Caki2 (cell line): ENCODE measurements at regions not wholly inside any gene's neighbourhood (a gene's known extent, or its start where the extent isn't known, plus 50 kb on each side); places are given as distances from the start of the nearest gene placed in this dataset.
"Not testable (repeated sequence)": the region's sequence is repeated elsewhere in the genome, so short reads cannot be mapped to it uniquely, and the experiment has no call there.

Source experiments
- DNase-seq: peaks from one replicate; pipeline ENCODE4 v3.0.0-alpha.2; 2015; ENCODE audit warnings: low read depth
- in situ Hi-C: cut with HindIII; loops from 2 replicates; pipeline ENCODE4 v1.10.0; 2016; ENCODE audit warnings: low sequenced_read_pairs, low pct_unique_long_range_greater_than_20kb, mixed read lengths

DNA sequence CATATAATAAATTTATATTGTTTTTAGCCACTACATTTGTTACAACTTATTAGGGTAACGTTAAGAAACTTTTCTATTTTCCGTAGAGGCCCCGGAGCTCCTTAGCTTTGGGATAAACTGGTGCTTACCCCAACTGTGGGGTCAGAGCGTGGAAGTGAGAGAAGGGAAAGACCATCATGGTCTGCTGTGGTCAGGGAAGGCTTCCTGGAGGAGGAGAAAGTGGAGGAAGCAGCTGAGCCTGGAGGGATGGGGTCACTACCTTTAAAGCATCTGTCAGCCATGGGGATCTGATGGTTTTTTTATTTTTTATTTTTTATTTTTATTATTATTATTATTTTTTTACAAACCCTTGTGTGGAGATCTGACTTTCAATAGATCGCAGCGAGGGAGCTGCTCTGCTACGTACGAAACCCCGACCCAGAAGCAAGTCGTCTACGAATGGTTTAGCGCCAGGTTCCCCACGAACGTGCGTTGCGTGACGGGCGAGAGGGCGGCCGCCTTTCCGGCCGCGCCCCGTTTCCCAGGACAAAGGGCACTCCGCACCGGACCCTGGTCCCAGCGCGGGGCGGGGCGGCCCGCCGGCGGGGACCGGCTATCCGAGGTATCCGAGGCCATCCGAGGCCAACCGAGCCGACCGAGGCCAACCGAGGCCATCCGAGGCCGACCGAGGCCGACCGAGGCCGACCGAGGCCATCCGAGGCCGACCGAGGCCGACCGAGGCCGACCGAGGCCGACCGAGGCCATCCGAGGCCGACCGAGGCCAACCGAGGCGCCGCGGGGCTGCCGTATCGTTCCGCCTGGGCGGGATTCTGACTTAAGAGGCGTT is 1101.2 kb upstream of the TMEM132C start:
- peak; percentile 92 for DNase-seq
- in situ Hi-C loops: no loop called here

DNA sequence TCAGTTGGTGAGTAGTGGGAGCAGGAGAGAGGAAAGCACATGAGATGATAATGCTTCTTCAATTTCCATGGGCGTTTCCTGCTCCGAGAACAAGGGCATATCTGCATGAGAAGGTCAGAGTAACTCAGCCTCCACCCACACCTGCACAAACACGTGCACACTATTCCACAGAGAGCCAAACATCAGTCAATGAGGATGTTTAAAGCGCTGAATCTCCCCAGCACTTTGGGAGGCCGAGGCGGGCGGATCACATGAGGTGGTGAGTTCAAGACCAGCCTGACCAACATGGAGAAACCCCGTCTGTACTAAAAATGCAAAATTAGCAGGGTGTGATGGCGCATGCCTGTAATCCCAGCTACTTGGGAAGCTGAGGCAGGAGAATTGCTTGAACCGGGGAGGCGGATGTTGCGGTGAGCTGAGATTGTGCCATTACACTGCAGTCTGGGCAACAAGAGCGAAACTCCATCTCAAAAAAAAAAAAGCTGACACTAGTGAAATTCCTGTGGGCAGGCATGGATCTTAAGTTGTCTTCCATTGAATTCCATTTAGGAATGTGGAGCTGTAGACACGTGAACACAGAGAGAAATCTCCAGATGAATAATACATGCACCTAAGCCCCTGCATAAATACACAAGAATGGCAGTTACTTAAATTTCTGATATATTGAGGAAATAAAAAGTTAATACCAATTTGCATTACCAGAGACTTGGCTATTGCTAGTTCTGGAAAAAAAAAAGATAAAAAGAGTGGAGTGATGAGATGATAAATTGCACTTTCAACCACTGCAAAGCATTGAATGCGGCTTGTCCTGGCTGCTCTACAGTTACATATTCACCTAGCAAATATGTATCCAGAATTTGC is 1097.4 kb upstream of the TMEM132C start:
- DNase-seq: no peak
- in situ Hi-C loops: no loop called here

- DNase-seq: no peak
- in situ Hi-C loops: no loop called here
These were observed 1096.5 kb upstream of the TMEM132C start for GRCh38 chr12:127170226-127171180.

DNA sequence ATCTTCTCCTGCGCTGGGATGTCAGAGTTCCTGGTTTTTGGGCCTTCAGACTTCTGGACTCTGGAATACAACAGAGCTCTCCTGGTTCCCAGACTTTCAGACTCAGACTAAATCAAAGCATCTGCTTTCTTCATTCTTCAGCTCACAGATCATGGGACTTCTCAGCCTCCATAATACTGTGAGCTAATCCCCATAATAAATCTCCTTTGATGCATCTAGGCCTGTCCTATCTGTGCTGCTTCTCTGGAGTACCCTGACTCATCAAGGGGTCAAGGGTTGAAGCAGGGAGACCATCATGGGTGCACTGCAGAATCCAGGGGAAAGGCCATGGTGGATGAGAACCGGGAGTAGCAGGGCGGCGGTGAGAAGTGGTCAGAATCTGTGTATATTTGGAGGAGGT is 1094.1 kb upstream of the TMEM132C start:
- no peak for DNase-seq
- in situ Hi-C loops: no loop called here

DNA sequence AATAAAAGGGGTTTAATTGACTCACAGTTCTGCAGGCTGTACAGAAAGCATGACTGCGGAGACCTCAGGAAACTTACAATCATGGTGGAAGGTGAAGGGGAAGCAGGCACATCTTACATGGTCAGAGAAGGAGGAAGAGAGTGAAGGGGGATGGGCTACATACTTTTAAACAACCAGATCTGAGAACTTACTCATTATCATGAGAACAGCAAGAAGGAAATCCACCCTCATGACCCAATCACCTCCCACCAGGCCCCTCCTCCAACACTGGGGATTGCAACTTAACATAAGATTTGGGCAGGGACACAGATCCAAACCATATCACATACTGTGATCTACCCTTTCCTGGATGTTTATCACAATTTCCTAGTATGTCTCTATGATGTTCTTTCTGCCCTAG is 1093.0 kb upstream of the TMEM132C start:
- in situ Hi-C loops, DNase-seq: not testable (repeated sequence)

DNA sequence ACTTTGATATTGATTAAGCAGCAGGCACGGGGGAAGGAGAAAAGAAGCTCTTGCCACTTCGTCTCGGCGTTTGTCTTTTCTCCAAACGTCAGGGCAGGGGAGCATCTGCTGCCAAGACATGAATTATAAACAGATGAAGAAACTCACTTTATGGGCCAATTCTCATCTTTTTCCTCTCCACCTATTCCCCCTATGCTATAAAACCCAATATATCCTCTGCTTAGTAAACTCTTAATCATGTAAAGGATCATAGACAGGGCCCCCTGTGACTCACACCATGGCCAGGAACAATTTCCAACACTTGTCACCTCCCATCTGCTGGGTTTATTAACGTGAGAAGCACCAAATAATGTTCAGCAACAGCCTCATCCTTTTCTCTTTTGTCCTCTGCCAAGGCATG is 1092.1 kb upstream of the TMEM132C start:
- DNase-seq: no peak
- in situ Hi-C loops: no loop called here

- DNase-seq: no peak
- in situ Hi-C loops: no loop called here
These were observed 1091.6 kb upstream of the TMEM132C start for GRCh38 chr12:127175361-127175760.

GRCh38 chr12:127176804-127177203 is 1090.2 kb upstream of the TMEM132C start:
- no peak for DNase-seq
- in situ Hi-C loops: no loop called here

DNA sequence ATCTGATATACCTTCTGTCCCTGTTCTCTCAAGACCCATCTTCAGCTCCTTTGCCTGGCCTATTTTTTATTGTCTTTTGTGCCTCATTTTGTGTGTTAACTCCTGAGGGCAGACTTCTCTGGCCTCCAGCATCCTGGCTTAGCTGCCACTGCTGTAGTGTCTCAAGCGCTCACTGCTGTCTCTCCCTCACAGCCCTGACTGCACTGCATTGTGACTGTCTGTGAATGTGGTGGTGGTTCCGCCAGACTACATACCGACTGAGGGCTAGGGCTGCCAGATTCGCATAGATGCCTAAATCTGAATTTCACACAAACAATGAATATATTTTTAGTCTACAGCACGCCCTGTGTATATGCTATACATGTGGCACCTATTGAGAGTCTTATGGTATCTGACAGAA is 1088.9 kb upstream of the TMEM132C start:
- in situ Hi-C loops: no loop called here
- DNase-seq: no peak

GRCh38 chr12:127178463-127178862 is 1088.5 kb upstream of the TMEM132C start:
- in situ Hi-C loops: no loop called here
- no peak for DNase-seq

DNA sequence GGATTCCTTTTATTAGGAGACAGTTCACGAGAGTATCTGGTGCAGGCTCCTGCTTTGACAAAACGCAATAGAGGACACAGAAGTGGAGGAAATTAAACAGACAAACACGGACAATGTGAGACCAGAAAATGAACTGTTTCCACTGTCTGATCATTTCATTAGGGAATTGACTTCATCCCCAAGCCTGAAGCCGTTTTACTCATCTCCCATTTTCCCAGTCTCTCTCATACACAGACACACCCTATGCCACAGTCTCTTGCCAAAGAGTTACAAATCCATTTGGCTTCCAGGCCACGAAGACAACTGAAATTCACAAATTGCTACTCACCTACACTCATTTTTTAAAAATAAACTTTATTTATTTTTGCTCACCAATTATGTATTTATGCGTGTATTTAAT is 1087.8 kb upstream of the TMEM132C start:
- in situ Hi-C loops: no loop called here
- DNase-seq: no peak

- no peak for DNase-seq
- in situ Hi-C loops: no loop called here
These were observed 1085.0 kb upstream of the TMEM132C start for GRCh38 chr12:127182018-127182417.

GRCh38 chr12:127189992-127190391 is 1077.0 kb upstream of the TMEM132C start:
- in situ Hi-C loops: no loop called here
- no peak for DNase-seq

DNA sequence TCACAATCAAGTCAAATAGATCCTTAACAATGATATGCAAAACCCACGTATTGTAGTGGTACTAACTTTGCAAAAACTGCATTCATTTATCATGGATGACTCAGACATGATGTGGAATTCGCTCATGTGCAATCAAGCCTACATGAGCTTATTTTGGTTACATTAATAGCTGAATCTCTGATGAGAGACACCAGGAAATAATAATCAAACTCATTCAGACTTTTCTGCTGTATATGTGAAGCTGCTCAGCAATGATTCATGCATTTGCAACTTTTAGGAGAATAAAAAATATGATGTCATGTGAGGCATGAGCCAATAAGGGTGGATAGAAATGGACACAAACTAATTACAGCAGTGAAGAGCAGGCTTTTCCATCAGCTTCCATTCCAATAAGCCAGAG is 1075.8 kb upstream of the TMEM132C start:
- in situ Hi-C loops: no loop called here
- DNase-seq: peak; percentile 83

DNA sequence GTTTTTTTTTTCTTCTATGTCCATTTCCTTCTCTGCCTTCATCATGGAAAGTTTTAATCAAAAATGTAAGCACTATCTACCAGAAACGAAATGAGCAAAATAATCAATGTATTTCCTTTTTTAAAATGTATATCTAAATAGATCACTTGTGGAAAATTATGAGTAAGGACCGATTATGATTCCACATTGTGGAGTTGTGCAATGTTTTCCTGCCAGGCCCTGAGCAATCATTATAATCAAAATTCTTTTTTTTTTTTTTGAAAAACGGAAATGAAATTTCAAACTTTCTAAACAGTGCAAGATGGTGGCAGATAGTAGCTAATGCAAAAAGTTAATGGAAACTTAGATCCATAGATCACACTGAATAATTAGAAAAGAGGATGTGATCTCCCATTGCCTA is 1074.6 kb upstream of the TMEM132C start:
- in situ Hi-C loops: no loop called here
- no peak for DNase-seq

- in situ Hi-C loops: no loop called here
- no peak for DNase-seq
These were observed 1073.6 kb upstream of the TMEM132C start for GRCh38 chr12:127193341-127193740.

DNA sequence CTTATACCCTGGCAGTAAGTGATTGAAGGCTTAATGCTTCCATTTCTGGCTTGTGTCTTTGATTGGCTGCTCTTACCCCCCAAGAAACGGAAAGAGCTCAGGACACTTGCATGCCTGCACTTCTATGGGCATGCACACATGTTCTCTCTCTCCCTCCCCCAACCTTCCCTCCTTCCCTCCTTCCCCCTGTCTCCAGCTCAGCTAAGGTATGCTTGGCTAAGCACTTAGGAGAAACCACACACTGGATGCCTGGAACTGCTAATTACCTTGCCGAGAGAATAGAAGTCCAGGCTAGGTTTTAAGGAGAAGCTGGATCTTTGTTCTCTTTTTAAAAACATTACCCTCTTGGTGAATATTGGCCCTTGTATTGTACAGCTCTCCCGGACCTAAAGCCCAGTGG is 1072.8 kb upstream of the TMEM132C start:
- DNase-seq: peak; percentile 51

GRCh38 chr12:127205781-127206555 is 1061.0 kb upstream of the TMEM132C start:
- peak; percentile 91 for DNase-seq
- in situ Hi-C loops: no loop called here

More for the DNA sequence above, 1072.8 kb upstream of the TMEM132C start:
- in situ Hi-C loops: no loop called here
